Suprapubic skin (tissue), 4 donors: ENCODE measurements at regions not wholly inside any gene's neighbourhood (a gene's known extent, or its start where the extent isn't known, plus 50 kb on each side); places are given as distances from the start of the nearest gene placed in this dataset.

ENCODE experiments used
- EP300 ChIP-seq: sonication (generic); formaldehyde crosslinking; IDR thresholded peaks from one replicate; pipeline ENCODE4 v1.6.1; 2017; ENCODE audit warnings: antibody characterized with exemption
- POLR2A ChIP-seq, 2 donors: fragments of 450-650 bp; IDR thresholded peaks; one replicate each; pipeline ENCODE4 v1.6.1; 2017; ENCODE audit warnings: antibody characterized with exemption in 2 of 2, mild to moderate bottlenecking in 2 of 2, moderate library complexity in 2 of 2
- POLR2AphosphoS5 ChIP-seq, 3 donors: sonication (generic); formaldehyde crosslinking; IDR thresholded peaks; one replicate each; pipeline ENCODE4 v1.6.1; 2017; ENCODE audit warnings: antibody characterized with exemption in 3 of 3
- TF ChIP-seq, protein P1 (sequence below), 2 donors: fragments of 200-600 bp in 1 of 2; fragments of 450-650 bp in 1 of 2; sonication (generic) in 1 of 2; IDR thresholded peaks; one replicate each; pipeline ENCODE4 v1.5.1; 2016 to 2019; ENCODE audit warnings: antibody characterized with exemption in 2 of 2, mild to moderate bottlenecking in 1 of 2, moderate library complexity in 1 of 2

DNA sequence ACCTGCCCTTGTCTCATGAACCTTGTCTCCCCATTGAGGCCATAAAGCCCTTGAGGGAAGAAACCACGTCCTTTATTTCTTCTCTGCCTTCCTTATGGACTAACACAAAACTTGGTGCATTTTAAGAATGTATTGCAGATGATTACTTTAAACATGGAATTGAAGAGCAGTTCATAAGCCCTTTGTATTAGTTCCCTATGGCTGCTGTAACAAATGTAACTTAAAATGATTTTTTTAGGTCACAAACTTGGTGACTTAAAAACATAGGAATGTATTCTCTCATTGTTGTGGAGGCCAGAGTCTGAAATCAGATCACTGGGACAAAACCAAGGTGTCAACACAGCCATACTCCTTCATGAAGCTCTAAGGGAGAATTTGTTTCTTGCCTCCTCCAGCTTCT, 185.5 kb downstream of the PHLDA1 start:
- no peak for TF ChIP-seq POLR2AphosphoS5 (IDR thresholded peaks at IDR 0.05)
- TF ChIP-seq, protein P1, sequence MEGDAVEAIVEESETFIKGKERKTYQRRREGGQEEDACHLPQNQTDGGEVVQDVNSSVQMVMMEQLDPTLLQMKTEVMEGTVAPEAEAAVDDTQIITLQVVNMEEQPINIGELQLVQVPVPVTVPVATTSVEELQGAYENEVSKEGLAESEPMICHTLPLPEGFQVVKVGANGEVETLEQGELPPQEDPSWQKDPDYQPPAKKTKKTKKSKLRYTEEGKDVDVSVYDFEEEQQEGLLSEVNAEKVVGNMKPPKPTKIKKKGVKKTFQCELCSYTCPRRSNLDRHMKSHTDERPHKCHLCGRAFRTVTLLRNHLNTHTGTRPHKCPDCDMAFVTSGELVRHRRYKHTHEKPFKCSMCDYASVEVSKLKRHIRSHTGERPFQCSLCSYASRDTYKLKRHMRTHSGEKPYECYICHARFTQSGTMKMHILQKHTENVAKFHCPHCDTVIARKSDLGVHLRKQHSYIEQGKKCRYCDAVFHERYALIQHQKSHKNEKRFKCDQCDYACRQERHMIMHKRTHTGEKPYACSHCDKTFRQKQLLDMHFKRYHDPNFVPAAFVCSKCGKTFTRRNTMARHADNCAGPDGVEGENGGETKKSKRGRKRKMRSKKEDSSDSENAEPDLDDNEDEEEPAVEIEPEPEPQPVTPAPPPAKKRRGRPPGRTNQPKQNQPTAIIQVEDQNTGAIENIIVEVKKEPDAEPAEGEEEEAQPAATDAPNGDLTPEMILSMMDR (IDR thresholded peaks at IDR 0.05), result no peak
- no peak for TF ChIP-seq POLR2A (IDR thresholded peaks at IDR 0.05)
- no peak for TF ChIP-seq EP300
